PC-9 (cell line): ENCODE measurements at regions not wholly inside any gene's neighbourhood (a gene's known extent, or its start where the extent isn't known, plus 50 kb on each side); places are given as distances from the start of the nearest gene placed in this dataset.

Experiments
- BruUV-seq: library from RNA; stranded (reverse); fragments of 400-500 nt; replicated peaks from 2 replicates; lab custom pipeline; 2021; lab: Mats Ljungman, UMichigan
- CTCF ChIA-PET: fragments of 300-600 bp; sonication (Branson Sonifier 250); formaldehyde crosslinking; loops from one replicate; lab custom pipeline; 2022; ENCODE audit warnings: antibody characterized with exemption; lab: Charles Lee
- POLR2A ChIA-PET: fragments of 300-600 bp; sonication (Branson Sonifier 250); formaldehyde crosslinking; loops from one replicate; lab custom pipeline; 2022; ENCODE audit warnings: antibody characterized with exemption; ENCODE audit not compliant: unreplicated experiment; lab: Charles Lee
- DNase-seq, 2 experiments: peaks; one replicate each; pipeline versions ENCODE4 v3.0.0 to v3.0.0-alpha.2; 2015 to 2022; ENCODE audit warnings: mixed read lengths in 1 of 2
- H2AFZ ChIP-seq: fragments of 200-600 bp; sonication (generic); 2 replicates; pipeline ENCODE4 v1.8.1; 2017; ENCODE audit warnings: antibody characterized with exemption
- H3F3A ChIP-seq: fragments of 200-600 bp; sonication (generic); 2 replicates; pipeline ENCODE4 v1.8.1; 2017; ENCODE audit warnings: antibody characterized with exemption, mild to moderate bottlenecking, low read depth; ENCODE audit not compliant: insufficient read depth
- H3K27ac ChIP-seq: fragments of 200-600 bp; sonication (generic); 2 replicates; pipeline ENCODE4 v1.6.1; 2016; ENCODE audit warnings: mixed run types
- H3K27me3 ChIP-seq: fragments of 200-600 bp; sonication (generic); 2 replicates; pipeline ENCODE4 v1.6.1; 2016; ENCODE audit warnings: low read depth, mixed run types; ENCODE audit not compliant: insufficient read depth
- H3K36me3 ChIP-seq: fragments of 200-600 bp; sonication (generic); 2 replicates; pipeline ENCODE4 v1.6.1; 2016; ENCODE audit warnings: low read depth, mixed run types
- H3K4me1 ChIP-seq: fragments of 200-600 bp; sonication (generic); replicated peaks from 2 replicates; pipeline ENCODE4 v1.6.1; 2016; ENCODE audit warnings: mixed run types; ENCODE audit not compliant: insufficient read depth
- H3K4me2 ChIP-seq: fragments of 200-600 bp; sonication (generic); 2 replicates; pipeline ENCODE4 v1.6.1; 2017; ENCODE audit warnings: mixed run types
- H3K4me3 ChIP-seq: fragments of 200-600 bp; sonication (generic); 2 replicates; pipeline ENCODE4 v1.6.1; 2016; ENCODE audit warnings: mixed run types
- H3K79me2 ChIP-seq: fragments of 200-600 bp; sonication (generic); 2 replicates; pipeline ENCODE4 v1.6.1; 2017; ENCODE audit warnings: low read depth, mixed run types
- H3K9me2 ChIP-seq: fragments of 200-600 bp; sonication (generic); 2 replicates; pipeline ENCODE4 v1.8.1; 2017; ENCODE audit warnings: mild to moderate bottlenecking; ENCODE audit not compliant: insufficient read depth
- H3K9me3 ChIP-seq: fragments of 200-600 bp; sonication (generic); 2 replicates; pipeline ENCODE4 v1.8.1; 2016; ENCODE audit warnings: low read depth; ENCODE audit not compliant: insufficient read depth
- H4K20me1 ChIP-seq: fragments of 200-600 bp; sonication (generic); 2 replicates; pipeline ENCODE4 v1.8.1; 2017; ENCODE audit not compliant: insufficient read depth
- EZH2 ChIP-seq: fragments of 200-600 bp; sonication (generic); IDR thresholded peaks from 2 replicates; pipeline ENCODE4 v1.8.0; 2017; ENCODE audit warnings: antibody characterized with exemption, low read depth
- intact Hi-C: fragments of 100-400 bp; cut with micrococcal nuclease; formaldehyde crosslinking; loops from one replicate; pipeline ENCODE4 v1.10.0; 2022; ENCODE audit not compliant: unreplicated experiment
- TF ChIP-seq, protein P1 (sequence below): fragments of 200-600 bp; sonication (generic); conservative IDR thresholded peaks from 2 replicates; pipeline ENCODE4 v1.6.1; 2017; ENCODE audit warnings: mixed run types, antibody characterized with exemption, mild to moderate bottlenecking, moderate library complexity

DNA sequence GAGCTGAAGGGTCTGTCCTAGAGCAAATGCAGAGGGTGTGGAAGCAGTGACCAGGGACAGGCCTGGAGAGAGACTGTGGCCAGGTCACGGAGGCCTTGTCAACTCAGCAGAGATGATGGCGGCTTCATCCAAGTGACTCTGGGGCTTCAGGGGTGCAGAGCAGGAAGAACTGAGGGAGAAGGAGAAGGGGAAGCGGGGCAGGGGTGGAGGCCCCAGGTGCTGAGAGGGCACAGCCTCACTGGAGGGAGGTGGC lies 299.1 kb downstream of the ZNF536 start:
- TF ChIP-seq EZH2 = no peak
- TF ChIP-seq, protein P1, sequence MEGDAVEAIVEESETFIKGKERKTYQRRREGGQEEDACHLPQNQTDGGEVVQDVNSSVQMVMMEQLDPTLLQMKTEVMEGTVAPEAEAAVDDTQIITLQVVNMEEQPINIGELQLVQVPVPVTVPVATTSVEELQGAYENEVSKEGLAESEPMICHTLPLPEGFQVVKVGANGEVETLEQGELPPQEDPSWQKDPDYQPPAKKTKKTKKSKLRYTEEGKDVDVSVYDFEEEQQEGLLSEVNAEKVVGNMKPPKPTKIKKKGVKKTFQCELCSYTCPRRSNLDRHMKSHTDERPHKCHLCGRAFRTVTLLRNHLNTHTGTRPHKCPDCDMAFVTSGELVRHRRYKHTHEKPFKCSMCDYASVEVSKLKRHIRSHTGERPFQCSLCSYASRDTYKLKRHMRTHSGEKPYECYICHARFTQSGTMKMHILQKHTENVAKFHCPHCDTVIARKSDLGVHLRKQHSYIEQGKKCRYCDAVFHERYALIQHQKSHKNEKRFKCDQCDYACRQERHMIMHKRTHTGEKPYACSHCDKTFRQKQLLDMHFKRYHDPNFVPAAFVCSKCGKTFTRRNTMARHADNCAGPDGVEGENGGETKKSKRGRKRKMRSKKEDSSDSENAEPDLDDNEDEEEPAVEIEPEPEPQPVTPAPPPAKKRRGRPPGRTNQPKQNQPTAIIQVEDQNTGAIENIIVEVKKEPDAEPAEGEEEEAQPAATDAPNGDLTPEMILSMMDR = no peak
- Histone ChIP-seq H3K4me2 (no peak overlapping the region), H3K9me2 (no peaks in the 10 kb centered on the region), H3K27me3 (peaks cover 65% of the 10 kb centered on the region), H4K20me1 (no peaks in the 10 kb centered on the region; the same call in 1 of the 2 replicates), H3K27ac (no peak overlapping the region), H3K79me2 (no peaks in the 10 kb centered on the region), H3K36me3 (no peaks in the 10 kb centered on the region), H3F3A (no peaks in the 10 kb centered on the region), H3K4me1 (no peaks in the 10 kb centered on the region), H2AFZ (no peak overlapping the region), H3K9me3 (no peaks in the 10 kb centered on the region), H3K4me3 (no peak overlapping the region)
- no peak for DNase-seq
- POLR2A ChIA-PET = no interaction called here
- intact Hi-C loops = no loop called here
- no TSS peak for BruUV-seq
- CTCF ChIA-PET = no interaction called here

DNA sequence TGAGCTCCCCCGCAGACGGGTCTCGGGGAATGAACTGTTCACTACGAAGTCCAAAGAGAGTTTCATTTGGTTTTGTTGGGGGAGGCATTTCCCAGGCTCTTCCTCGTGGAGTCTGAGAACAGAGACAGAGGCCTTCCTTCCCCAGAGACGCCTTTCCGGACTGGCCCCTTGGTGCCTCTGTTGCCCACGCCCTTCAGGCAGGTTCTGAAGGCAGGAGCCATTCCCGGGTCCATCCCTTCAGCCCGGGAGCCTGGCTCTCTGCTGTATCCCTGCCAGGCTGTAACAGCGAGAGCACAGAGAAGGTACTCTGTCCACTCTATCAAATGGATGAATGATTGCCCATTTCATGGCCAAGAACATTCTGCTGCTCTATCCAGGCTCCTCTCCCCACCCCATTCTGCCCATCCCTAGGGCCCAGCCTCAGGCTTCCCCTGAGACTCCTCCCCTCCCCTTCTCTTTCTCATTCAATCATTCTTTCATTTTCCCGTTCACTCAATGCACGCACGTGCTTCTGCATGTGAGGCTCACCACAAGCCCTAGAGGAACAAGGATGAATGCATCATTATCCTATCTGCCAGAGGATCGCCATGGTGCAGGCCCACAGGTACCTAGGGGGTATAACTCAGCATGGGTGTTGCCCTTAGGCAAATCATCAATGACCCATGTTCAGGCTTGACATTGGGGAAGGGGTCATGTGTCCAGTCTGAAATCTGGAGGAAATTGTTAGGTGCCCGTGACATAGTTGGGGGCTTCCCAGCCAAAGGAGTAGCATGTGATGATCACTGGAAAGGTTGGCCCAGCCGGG lies 298.6 kb downstream of the ZNF536 start:
- ChIA-PET CTCF (interaction anchor here (0.5 kb wide), 1 partner anchor 1560 kb away, joined by 4 read pairs; no protein-coding TSS in a partner anchor), POLR2A (no interaction called here)
- Histone ChIP-seq H3K79me2 (no peaks in the 10 kb centered on the region), H3K9me2 (no peaks in the 10 kb centered on the region), H3K9me3 (no peaks in the 10 kb centered on the region), H3K4me1 (no peaks in the 10 kb centered on the region), H3K4me3 (no peak overlapping the region), H3K27me3 (peaks cover 65% of the 10 kb centered on the region), H4K20me1 (no peaks in the 10 kb centered on the region; the same call in 1 of the 2 replicates), H3F3A (no peaks in the 10 kb centered on the region), H3K36me3 (no peaks in the 10 kb centered on the region), H2AFZ (no peak overlapping the region), H3K27ac (no peak overlapping the region), H3K4me2 (no peak overlapping the region)
- no TSS peak for BruUV-seq
- DNase-seq = no peak
- TF ChIP-seq, protein P1 = no peak
- no peak for TF ChIP-seq EZH2
- intact Hi-C loops = no loop called here

DNA sequence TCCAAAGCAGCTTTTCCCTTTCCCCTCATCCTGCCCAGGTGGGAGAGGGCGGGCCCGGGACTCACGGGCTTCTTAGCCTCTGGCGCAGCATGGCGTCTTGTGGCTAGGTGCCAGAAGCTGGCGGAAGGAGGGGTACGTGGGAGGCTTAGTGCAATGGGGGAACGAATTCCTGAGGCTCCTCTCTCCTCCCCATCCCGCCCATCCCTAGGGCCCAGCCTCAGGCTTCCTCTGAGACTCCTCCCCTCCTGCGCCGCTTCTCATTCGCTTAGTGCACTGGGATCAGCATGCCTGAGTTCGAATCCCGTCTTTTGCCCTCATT lies 297.8 kb downstream of the ZNF536 start:
- Histone ChIP-seq H4K20me1 (no peaks in the 10 kb centered on the region; the same call in 1 of the 2 replicates), H3K4me2 (no peak overlapping the region), H3K9me3 (no peaks in the 10 kb centered on the region), H3K27me3 (peaks cover 62% of the 10 kb centered on the region), H3K9me2 (no peaks in the 10 kb centered on the region), H3K4me1 (no peaks in the 10 kb centered on the region), H3K4me3 (no peak overlapping the region), H3K36me3 (no peaks in the 10 kb centered on the region), H2AFZ (no peak overlapping the region), H3K79me2 (no peaks in the 10 kb centered on the region), H3K27ac (no peak overlapping the region), H3F3A (no peaks in the 10 kb centered on the region)
- intact Hi-C loops = no loop called here
- ChIA-PET POLR2A (no interaction called here), CTCF (no interaction called here)
- no peak for DNase-seq
- BruUV-seq = no TSS peak
- TF ChIP-seq, protein P1 = no peak
- no peak for TF ChIP-seq EZH2
